ENCODE measurements at regions not wholly inside any gene's neighbourhood (a gene's known extent, or its start where the extent isn't known, plus 50 kb on each side); places are given as distances from the start of the nearest gene placed in this dataset.

GRCh38 chr6:71049198-71049770 is 92.4 kb upstream of the B3GAT2 start:
- Histone ChIP-seq H3K9ac (ENCODE audit: extremely low read depth, insufficient read length, low read length) (no peak overlapping the region), H3K4ac (ENCODE audit: low read depth, low read length) (no peak overlapping the region), H3K56ac (ENCODE audit: insufficient read length, low read depth, low read length) (no peak overlapping the region), H3K79me1 (ENCODE audit: insufficient read depth, low read depth, low read length, poor library complexity, severe bottlenecking) (no peaks in the 10 kb centered on the region), H3K14ac (ENCODE audit: insufficient read depth, low read length) (no peak overlapping the region), H3K9me3 (ENCODE audit: control insufficient read depth, low read depth, low read length) (no peaks in the 10 kb centered on the region), H2BK12ac (ENCODE audit: insufficient read length, low read depth, low read length) (no peak overlapping the region), H4K20me1 (ENCODE audit: control insufficient read depth, insufficient read depth, insufficient read length) (no peaks in the 10 kb centered on the region), H2AK5ac (ENCODE audit: insufficient read length, low read length) (no peak overlapping the region), H3K79me2 (ENCODE audit: insufficient read depth, low read length) (no peaks in the 10 kb centered on the region), H4K5ac (ENCODE audit: insufficient read length, low read depth, low read length) (no peak overlapping the region), H3K23ac (ENCODE audit: insufficient read length, low read depth, low read length) (no peak overlapping the region), H2BK5ac (ENCODE audit: insufficient read length, low read length) (no peak overlapping the region), H3K4me2 (ENCODE audit: insufficient read depth, insufficient read length, low read length) (no peak overlapping the region), H3K27me3 (ENCODE audit: insufficient read depth, low read length) (no peaks in the 10 kb centered on the region), H4K91ac (ENCODE audit: insufficient read length, low read depth, low read length) (no peak overlapping the region), H3K4me1 (ENCODE audit: insufficient read depth, low read length) (no peaks in the 10 kb centered on the region), H2BK20ac (ENCODE audit: low read depth, low read length, poor library complexity, severe bottlenecking) (no peak overlapping the region), H3K23me2 (ENCODE audit: insufficient read length, low read depth, low read length, poor library complexity, severe bottlenecking) (no peaks in the 10 kb centered on the region), H3T11ph (ENCODE audit: low read length) (no peak overlapping the region), H3K27ac (ENCODE audit: insufficient read length, low read depth, low read length) (no peak overlapping the region), H2AFZ (ENCODE audit: low read length) (no peak overlapping the region), H4K8ac (replicated peaks; ENCODE audit: insufficient read length, low read depth, low read length) (no peak overlapping the region), H3K18ac (ENCODE audit: insufficient read length, low read depth, low read length) (no peak overlapping the region), H2BK120ac (ENCODE audit: low read depth, low read length, poor library complexity, severe bottlenecking) (no peak overlapping the region), H2BK15ac (ENCODE audit: low read depth, low read length) (no peak overlapping the region)
- Mint-ChIP-seq H3K27me3 (ENCODE audit: low read depth) (no peaks in the 10 kb centered on the region), H3K36me3 (ENCODE audit: insufficient read depth in 1 of 3, low read depth in 3 of 3) (no peaks in the 10 kb centered on the region), H3K4me3 (no peak overlapping the region), H3K27ac (no peak overlapping the region; a peak in 2 of 7 replicates), H3K4me1 (peaks cover 0 to 3% of the 10 kb centered on the region in 2 experiments; a peak in 2 of 4 replicates), H3K9me3 (no peaks in the 10 kb centered on the region)
- no peak for DNase-seq
- WGBS (ENCODE audit: extremely low coverage, insufficient read length, low lambda C conversion rate) = no CpG with 5 or more reads among the region's 3 CpGs
- no peak for TF ChIP-seq CTCF (conservative IDR thresholded peaks at IDR 0.05)
